HFF-Myc (cell line): ENCODE measurements at regions not wholly inside any gene's neighbourhood (a gene's known extent, or its start where the extent isn't known, plus 50 kb on each side); places are given as distances from the start of the nearest gene placed in this dataset.

ENCODE experiments used
- DNase-seq: peaks from one replicate; pipeline ENCODE4 v3.0.0-alpha.2; 2011; ENCODE audit warnings: low read depth; ENCODE audit errors: extremely low read depth
- H3K4me3 ChIP-seq: replicated peaks from 2 replicates; pipeline ENCODE4 v1.5.1; 2011; ENCODE audit warnings: low read depth, mild to moderate bottlenecking, control low read depth, low read length
- CTCF ChIP-seq: IDR thresholded peaks from 2 replicates; pipeline ENCODE4 v1.5.1; 2012; ENCODE audit warnings: mild to moderate bottlenecking, low read depth, low read length, control low read depth; ENCODE audit errors: missing control alignments

DNA sequence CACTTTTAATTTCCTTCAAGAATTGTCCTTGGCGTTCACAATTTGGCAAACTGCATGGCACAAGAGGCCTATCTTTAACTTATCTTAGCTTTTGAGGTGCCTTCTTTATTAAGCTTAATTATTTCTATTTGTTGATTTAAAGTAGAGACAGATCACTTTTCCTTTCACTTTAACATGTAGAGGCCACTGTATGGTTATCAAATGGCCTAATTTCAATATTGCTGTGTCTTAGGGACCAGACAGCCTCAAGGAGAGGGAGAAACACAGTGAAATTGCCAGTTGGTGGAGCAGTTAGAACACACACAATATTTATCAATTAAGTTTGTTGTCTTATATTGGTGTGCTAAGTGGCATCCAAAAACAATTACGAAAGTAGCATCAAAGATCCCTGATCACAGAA is 1013.9 kb downstream of the KCNT2 start:
- H3K4me3 ChIP-seq, result no peak overlapping the region
- TF ChIP-seq CTCF, result no peak
- no peak for DNase-seq

- peak; percentile 92 for DNase-seq
- no peak for TF ChIP-seq CTCF
- H3K4me3 ChIP-seq, result no peak overlapping the region
Measured at GRCh38 chr1:195591917-195592672, 1016.1 kb downstream of the KCNT2 start.

DNA sequence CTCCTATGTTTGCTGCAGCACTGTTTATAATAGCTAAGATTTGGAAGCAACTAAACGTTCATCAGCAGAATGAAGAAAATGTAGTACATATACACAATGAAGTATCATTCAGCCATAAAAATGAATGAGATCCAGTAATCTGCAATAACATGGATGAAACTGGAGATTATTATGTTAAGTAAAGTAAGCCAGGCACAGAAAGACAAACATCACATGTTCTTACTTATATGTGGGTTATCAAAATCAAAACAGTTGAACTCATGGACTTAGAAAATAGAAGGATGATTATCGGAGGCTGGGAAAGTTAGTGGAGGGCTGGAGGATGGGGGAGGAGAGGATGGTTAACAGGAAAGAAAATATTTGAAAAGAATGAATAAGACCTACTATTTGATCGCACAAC is 1017.6 kb downstream of the KCNT2 start:
- no peak for DNase-seq
- H3K4me3 ChIP-seq, result no peak overlapping the region
- no peak for TF ChIP-seq CTCF

GRCh38 chr1:195584870-195585624 is 1023.2 kb downstream of the KCNT2 start:
- TF ChIP-seq CTCF, result no peak
- DNase-seq, result no peak
- H3K4me3 ChIP-seq, result no peak overlapping the region

- H3K4me3 ChIP-seq, result no peak overlapping the region
- no peak for TF ChIP-seq CTCF
- no peak for DNase-seq
Measured at GRCh38 chr1:195580988-195581387, 1027.3 kb downstream of the KCNT2 start.

DNA sequence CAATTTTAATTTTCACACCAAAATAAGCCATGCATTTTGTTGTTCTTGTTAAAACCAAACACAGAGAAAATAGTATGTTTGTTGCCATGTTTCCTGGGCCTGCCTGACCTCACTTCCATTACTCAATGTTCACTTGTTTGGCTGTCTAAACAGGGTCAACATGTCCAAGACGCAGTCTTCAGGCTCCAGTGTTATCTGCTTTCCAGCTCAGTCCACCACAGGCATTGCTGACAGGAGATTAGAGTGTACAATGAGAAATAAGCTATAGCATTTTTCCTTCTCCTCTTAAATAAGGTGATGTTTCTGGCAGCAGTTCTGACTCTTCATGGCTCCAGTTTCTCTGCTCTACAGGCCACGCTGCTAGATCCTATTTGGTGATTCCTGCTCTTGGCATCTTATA is 1030.5 kb downstream of the KCNT2 start:
- no peak overlapping the region for H3K4me3 ChIP-seq
- TF ChIP-seq CTCF, result no peak
- no peak for DNase-seq
